T47D (cell line): ENCODE measurements at regions not wholly inside any gene's neighbourhood (a gene's known extent, or its start where the extent isn't known, plus 50 kb on each side); places are given as distances from the start of the nearest gene placed in this dataset.
A peak's percentile ranks its signal among the peaks of the same experiment; 100 is the strongest.
"Not testable (repeated sequence)": the region's sequence is repeated elsewhere in the genome, so short reads cannot be mapped to it uniquely, and the experiment has no call there.

ENCODE experiments used
- DNase-seq, 2 experiments: peaks; one replicate each; pipeline versions ENCODE4 v3.0.0 to v3.0.0-alpha.2; 2011 to 2012; ENCODE audit warnings: low read depth in 1 of 2, low spot score in 1 of 2
- JUND ChIP-seq: IDR thresholded peaks from 2 replicates; pipeline ENCODE4 v1.6.1; 2012; ENCODE audit warnings: low read depth
- in situ Hi-C: cut with HindIII; loops from 2 replicates; pipeline ENCODE4 v1.10.0; 2016; ENCODE audit warnings: low sequenced_read_pairs, low pct_unique_long_range_greater_than_20kb

DNA sequence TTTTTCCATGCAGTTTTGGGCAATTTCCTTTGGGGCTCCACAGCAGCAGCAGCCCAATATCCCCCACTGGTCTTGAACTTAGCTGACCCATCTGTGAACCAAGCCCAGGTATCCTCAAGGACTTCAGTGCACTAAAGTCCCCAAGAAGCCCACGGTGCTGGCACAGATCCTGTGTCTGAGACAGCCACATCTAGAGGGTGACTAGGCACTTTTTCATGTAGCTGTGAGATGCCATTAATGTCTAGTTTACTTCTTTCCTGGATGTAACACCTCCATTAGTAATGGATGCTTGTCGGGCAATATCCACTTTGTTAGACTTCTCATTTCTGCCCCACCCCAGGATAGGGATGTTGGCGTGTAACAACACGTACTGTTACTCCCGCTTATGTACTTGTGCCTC lies 117.9 kb downstream of the GPCPD1 start:
- in situ Hi-C loops = no loop called here
- no peak for DNase-seq
- no peak for TF ChIP-seq JUND

DNA sequence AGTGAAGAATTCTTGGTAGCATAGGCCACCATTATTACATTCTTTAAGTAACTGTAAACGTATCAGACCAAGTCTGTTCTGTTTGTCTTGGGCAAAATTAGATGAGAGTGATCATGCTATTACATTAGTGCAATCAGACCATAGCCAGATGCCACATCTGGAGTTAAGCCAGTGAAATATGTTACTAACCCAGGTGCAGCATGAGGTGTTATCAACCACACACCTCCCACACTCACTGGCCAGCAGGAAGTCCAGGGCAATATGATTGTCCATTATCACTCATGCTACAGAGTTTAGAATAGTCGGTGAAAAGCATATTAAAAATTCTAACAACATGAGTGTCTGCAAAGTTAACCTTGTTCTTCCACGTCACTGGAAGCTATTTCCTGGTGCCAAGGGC lies 119.4 kb downstream of the GPCPD1 start:
- in situ Hi-C loops = no loop called here
- TF ChIP-seq JUND = no peak
- DNase-seq = no peak

DNA sequence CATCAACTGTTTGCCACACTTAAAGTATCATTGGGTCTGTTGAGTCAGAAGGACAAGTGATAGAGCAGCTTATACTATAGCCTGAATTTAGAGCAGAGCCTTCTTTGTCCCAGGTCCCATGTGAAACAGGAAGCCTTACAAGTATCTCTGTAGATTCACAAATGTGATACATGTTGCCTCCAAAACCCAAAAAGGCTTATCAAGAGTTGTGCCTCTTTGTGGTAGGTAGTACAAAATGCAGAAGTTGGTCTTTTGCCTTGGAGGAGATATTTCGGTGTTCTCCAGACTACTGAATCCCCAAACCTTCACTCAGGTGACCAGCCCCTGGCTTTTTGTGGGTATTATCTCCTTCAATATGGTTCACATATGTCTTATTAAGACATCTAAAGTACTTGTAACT lies 121.2 kb downstream of the GPCPD1 start:
- in situ Hi-C loops = no loop called here
- TF ChIP-seq JUND = no peak
- DNase-seq = no peak

DNA sequence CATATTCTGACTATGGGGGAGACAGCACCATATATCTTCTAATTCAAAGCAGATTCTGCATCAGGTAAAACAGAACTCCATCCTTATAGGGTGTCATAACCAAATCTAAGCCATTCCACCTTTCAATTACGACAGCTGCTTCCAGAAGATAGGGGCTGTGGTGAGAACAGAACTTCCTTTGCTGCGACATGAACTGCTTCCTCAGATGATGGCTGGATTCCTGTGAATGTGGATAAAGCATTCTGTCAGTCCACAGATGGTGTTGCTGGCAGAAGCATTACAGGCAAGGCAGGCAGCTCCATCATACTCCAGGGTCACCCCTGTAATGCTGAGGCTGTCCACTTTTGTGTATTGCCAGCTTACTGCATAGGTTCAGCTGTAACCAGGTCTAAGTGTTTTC lies 122.0 kb downstream of the GPCPD1 start:
- in situ Hi-C loops = no loop called here
- no peak for DNase-seq
- TF ChIP-seq JUND = no peak

DNA sequence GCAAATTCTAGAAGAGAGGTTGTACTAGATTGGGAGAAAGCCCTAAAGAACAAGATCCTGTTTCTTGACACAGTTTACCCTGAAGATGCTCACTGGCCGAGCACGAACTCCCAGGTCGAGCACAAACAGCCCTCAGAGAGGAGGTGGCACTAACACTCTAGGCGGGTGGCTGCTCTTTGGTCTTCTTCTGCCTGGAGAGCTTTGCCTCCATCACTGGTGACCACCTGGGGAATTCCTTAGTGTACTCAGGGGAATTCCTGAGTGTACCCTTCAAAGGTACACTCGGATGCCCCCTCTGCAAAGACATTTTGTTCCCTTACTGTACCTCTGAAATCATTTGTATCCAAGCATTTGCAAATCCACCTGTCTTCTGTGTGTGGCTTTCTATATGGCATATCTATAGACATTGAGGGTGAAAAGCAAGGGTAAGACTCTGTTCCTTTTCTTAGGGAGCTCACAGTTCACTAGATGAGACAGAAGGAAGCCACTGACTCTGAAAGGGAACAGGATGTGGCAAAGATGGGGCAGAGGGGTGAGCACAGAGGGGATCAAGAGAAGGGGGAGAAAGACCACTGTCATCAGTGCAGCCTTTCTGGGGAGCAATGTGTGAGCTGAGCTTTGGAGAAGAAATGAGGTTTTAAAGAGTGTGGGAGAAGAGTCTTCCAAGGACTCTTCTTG lies 124.3 kb downstream of the GPCPD1 start:
- in situ Hi-C loops = no loop called here
- no peak for TF ChIP-seq JUND
- no peak for DNase-seq

- TF ChIP-seq JUND = no peak
- no peak for DNase-seq
- in situ Hi-C loops = no loop called here
Observed at GRCh38 chr20:5484926-5485325, 125.9 kb downstream of the GPCPD1 start.

- no peak for TF ChIP-seq JUND
- DNase-seq = no peak
- in situ Hi-C loops = no loop called here
Observed at GRCh38 chr20:5484346-5484745, 126.5 kb downstream of the GPCPD1 start.

GRCh38 chr20:5482791-5483190 lies 128.0 kb downstream of the GPCPD1 start:
- no peak for TF ChIP-seq JUND
- in situ Hi-C loops = no loop called here
- DNase-seq = no peak

GRCh38 chr20:5481872-5482271 lies 128.9 kb downstream of the GPCPD1 start:
- no peak for TF ChIP-seq JUND
- no peak for DNase-seq
- in situ Hi-C loops = no loop called here

- in situ Hi-C loops = no loop called here
- TF ChIP-seq JUND = no peak
- DNase-seq = peak in 1 of 2 experiments; percentile 16
Observed at GRCh38 chr20:5480824-5481600, 129.8 kb downstream of the GPCPD1 start.

- no peak for DNase-seq
- in situ Hi-C loops = no loop called here
- no peak for TF ChIP-seq JUND
Observed at GRCh38 chr20:5474646-5475550, 135.9 kb downstream of the GPCPD1 start.

DNA sequence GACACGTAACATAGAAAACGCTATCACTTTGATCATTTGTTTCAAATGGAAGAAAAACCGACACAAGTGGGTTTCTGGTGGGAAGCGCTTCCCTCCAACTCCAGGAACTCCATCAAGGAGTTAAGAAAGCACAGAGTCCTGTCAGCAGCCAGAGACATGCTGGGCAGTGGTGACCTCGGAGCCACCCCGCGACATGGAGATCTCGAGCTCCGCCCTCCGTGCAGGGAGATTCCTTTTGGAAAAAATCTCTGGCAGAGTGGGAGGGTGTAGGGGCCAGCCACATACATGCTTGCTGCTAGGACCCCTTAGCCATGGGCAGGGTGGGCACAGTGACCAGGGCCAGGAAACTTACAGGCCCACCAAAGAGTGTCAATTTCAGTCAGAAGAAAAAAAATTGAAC lies 138.9 kb downstream of the GPCPD1 start:
- DNase-seq, in situ Hi-C loops: not testable (repeated sequence)

GRCh38 chr20:5471368-5471767 lies 139.4 kb downstream of the GPCPD1 start:
- TF ChIP-seq JUND = no peak
- no peak for DNase-seq
- in situ Hi-C loops = no loop called here
